ENCODE measurements at regions not wholly inside any gene's neighbourhood (a gene's known extent, or its start where the extent isn't known, plus 50 kb on each side); places are given as distances from the start of the nearest gene placed in this dataset.

- Mint-ChIP-seq H3K27me3 (peaks cover 0 to 4% (median 4%) of the 10 kb centered on the region in 3 donors), H3K4me3 (no peak overlapping the region), H3K9me3 (peaks cover 0 to 4% (median 0%) of the 10 kb centered on the region in 7 donors), H3K4me1 (no peaks in the 10 kb centered on the region), H3K27ac (no peak overlapping the region), H3K36me3 (no peaks in the 10 kb centered on the region)
- DNase-seq (no peak), ATAC-seq (ENCODE audit: low read depth in 2 of 2) (no peak)
These were observed 118.7 kb upstream of the MLIP start for GRCh38 chr6:53992522-53992921.

- H3K9me3 Mint-ChIP-seq: peaks cover 0 to 3% (median 0%) of the 10 kb centered on the region in 7 donors
- H3K27me3 Mint-ChIP-seq: peaks cover 0 to 4% (median 4%) of the 10 kb centered on the region in 3 donors
- DNase-seq: no peak
- ATAC-seq (ENCODE audit: low read depth in 2 of 2): no peak
- no peak overlapping the region for H3K27ac Mint-ChIP-seq
- no peaks in the 10 kb centered on the region for H3K4me1 Mint-ChIP-seq
- H3K4me3 Mint-ChIP-seq: no peak overlapping the region
- H3K36me3 Mint-ChIP-seq: no peaks in the 10 kb centered on the region
These were observed 117.0 kb upstream of the MLIP start for GRCh38 chr6:53994201-53994600.

- H3K36me3 Mint-ChIP-seq: no peaks in the 10 kb centered on the region
- peaks cover 0 to 3% (median 0%) of the 10 kb centered on the region in 7 donors for H3K9me3 Mint-ChIP-seq
- H3K27me3 Mint-ChIP-seq: peaks cover 0 to 4% (median 4%) of the 10 kb centered on the region in 3 donors
- no peak for ATAC-seq (ENCODE audit: low read depth in 2 of 2)
- no peak overlapping the region for H3K4me3 Mint-ChIP-seq
- DNase-seq: no peak
- no peak overlapping the region for H3K27ac Mint-ChIP-seq
- H3K4me1 Mint-ChIP-seq: no peaks in the 10 kb centered on the region
These were observed 115.3 kb upstream of the MLIP start for GRCh38 chr6:53995935-53996334.

GRCh38 chr6:53998303-53998702 is 112.9 kb upstream of the MLIP start:
- no peaks in the 10 kb centered on the region for H3K36me3 Mint-ChIP-seq
- H3K27ac Mint-ChIP-seq: no peak overlapping the region
- H3K9me3 Mint-ChIP-seq: no peaks in the 10 kb centered on the region
- ATAC-seq (ENCODE audit: low read depth in 2 of 2): no peak
- no peak for DNase-seq
- H3K4me3 Mint-ChIP-seq: no peak overlapping the region
- no peaks in the 10 kb centered on the region for H3K4me1 Mint-ChIP-seq
- peaks cover 0 to 9% (median 0%) of the 10 kb centered on the region in 3 donors for H3K27me3 Mint-ChIP-seq

- ATAC-seq (ENCODE audit: low read depth in 2 of 2): no peak
- H3K4me1 Mint-ChIP-seq: no peaks in the 10 kb centered on the region
These were observed 112.0 kb upstream of the MLIP start for GRCh38 chr6:53999088-53999755.

GRCh38 chr6:54002116-54002515 is 109.1 kb upstream of the MLIP start:
- no peak for ATAC-seq (ENCODE audit: low read depth in 2 of 2)
- no peaks in the 10 kb centered on the region for H3K36me3 Mint-ChIP-seq

More at GRCh38 chr6:53999088-53999755, 112.0 kb upstream of the MLIP start:
- Mint-ChIP-seq H3K9me3 (no peaks in the 10 kb centered on the region), H3K27me3 (peaks cover 0 to 9% (median 0%) of the 10 kb centered on the region in 3 donors), H3K36me3 (no peaks in the 10 kb centered on the region), H3K4me3 (no peak overlapping the region), H3K27ac (no peak overlapping the region)
- DNase-seq: no peak

GRCh38 chr6:54003316-54003715 is 107.9 kb upstream of the MLIP start:
- Mint-ChIP-seq H3K27me3 (peaks cover 0 to 6% (median 5%) of the 10 kb centered on the region in 3 donors), H3K36me3 (no peaks in the 10 kb centered on the region), H3K4me1 (no peaks in the 10 kb centered on the region), H3K27ac (no peak overlapping the region), H3K9me3 (no peaks in the 10 kb centered on the region), H3K4me3 (no peak overlapping the region)
- ATAC-seq (ENCODE audit: low read depth in 2 of 2) (no peak), DNase-seq (no peak)

More at GRCh38 chr6:54002116-54002515, 109.1 kb upstream of the MLIP start:
- no peak for DNase-seq
- H3K9me3 Mint-ChIP-seq: no peaks in the 10 kb centered on the region
- no peak overlapping the region for H3K4me3 Mint-ChIP-seq
- peaks cover 0 to 6% (median 5%) of the 10 kb centered on the region in 3 donors for H3K27me3 Mint-ChIP-seq
- no peak overlapping the region for H3K27ac Mint-ChIP-seq
- no peaks in the 10 kb centered on the region for H3K4me1 Mint-ChIP-seq

GRCh38 chr6:54008589-54008988 is 102.7 kb upstream of the MLIP start:
- H3K9me3 Mint-ChIP-seq: no peaks in the 10 kb centered on the region
- no peak overlapping the region for H3K4me3 Mint-ChIP-seq
- ATAC-seq (ENCODE audit: low read depth in 2 of 2): no peak
- DNase-seq: no peak
- H3K27me3 Mint-ChIP-seq: peaks cover 0 to 6% (median 0%) of the 10 kb centered on the region in 3 donors
- H3K4me1 Mint-ChIP-seq: no peaks in the 10 kb centered on the region
- no peaks in the 10 kb centered on the region for H3K36me3 Mint-ChIP-seq
- no peak overlapping the region for H3K27ac Mint-ChIP-seq

- no peak for ATAC-seq (ENCODE audit: low read depth in 2 of 2)
- H3K4me3 Mint-ChIP-seq: no peak overlapping the region
These were observed 102.1 kb upstream of the MLIP start for GRCh38 chr6:54009052-54009654.

GRCh38 chr6:54010340-54011276 is 100.6 kb upstream of the MLIP start:
- no peak for DNase-seq
- no peaks in the 10 kb centered on the region for H3K4me1 Mint-ChIP-seq
- H3K36me3 Mint-ChIP-seq: no peaks in the 10 kb centered on the region
- peaks cover 0 to 6% (median 0%) of the 10 kb centered on the region in 3 donors for H3K27me3 Mint-ChIP-seq
- H3K27ac Mint-ChIP-seq: no peak overlapping the region
- H3K9me3 Mint-ChIP-seq: no peaks in the 10 kb centered on the region
- ATAC-seq (ENCODE audit: low read depth in 2 of 2): no peak
- H3K4me3 Mint-ChIP-seq: no peak overlapping the region

More at GRCh38 chr6:54009052-54009654, 102.1 kb upstream of the MLIP start:
- Mint-ChIP-seq H3K27me3 (peaks cover 0 to 6% (median 0%) of the 10 kb centered on the region in 3 donors), H3K4me1 (no peaks in the 10 kb centered on the region), H3K9me3 (no peaks in the 10 kb centered on the region), H3K27ac (no peak overlapping the region), H3K36me3 (no peaks in the 10 kb centered on the region)
- DNase-seq: no peak

- Mint-ChIP-seq H3K27me3 (peaks cover 0 to 6% (median 0%) of the 10 kb centered on the region in 3 donors), H3K4me1 (no peaks in the 10 kb centered on the region), H3K4me3 (no peak overlapping the region), H3K9me3 (no peaks in the 10 kb centered on the region), H3K36me3 (no peaks in the 10 kb centered on the region), H3K27ac (no peak overlapping the region)
- DNase-seq: no peak
- ATAC-seq (ENCODE audit: low read depth in 2 of 2): no peak
These were observed 100.0 kb upstream of the MLIP start for GRCh38 chr6:54011277-54011648.

- Mint-ChIP-seq H3K27ac (no peak overlapping the region), H3K9me3 (no peaks in the 10 kb centered on the region), H3K4me1 (no peaks in the 10 kb centered on the region), H3K4me3 (no peak overlapping the region), H3K27me3 (no peaks in the 10 kb centered on the region), H3K36me3 (no peaks in the 10 kb centered on the region)
- no peak for DNase-seq
- ATAC-seq (ENCODE audit: low read depth in 2 of 2): no peak
These were observed 97.3 kb upstream of the MLIP start for GRCh38 chr6:54013966-54014365.

GRCh38 chr6:54014440-54014839 is 96.8 kb upstream of the MLIP start:
- no peaks in the 10 kb centered on the region for H3K4me1 Mint-ChIP-seq
- H3K27ac Mint-ChIP-seq: no peak overlapping the region
- no peaks in the 10 kb centered on the region for H3K9me3 Mint-ChIP-seq
- ATAC-seq (ENCODE audit: low read depth in 2 of 2): no peak
- H3K4me3 Mint-ChIP-seq: no peak overlapping the region
- H3K27me3 Mint-ChIP-seq: no peaks in the 10 kb centered on the region
- no peak for DNase-seq
- H3K36me3 Mint-ChIP-seq: no peaks in the 10 kb centered on the region

Data from naive B cell (primary cell).